ENCODE measurements at regions not wholly inside any gene's neighbourhood (a gene's known extent, or its start where the extent isn't known, plus 50 kb on each side); places are given as distances from the start of the nearest gene placed in this dataset.

- Histone ChIP-seq H3K4me3 (ENCODE audit: insufficient read depth, low read length) (no peak overlapping the region), H3K9me3 (ENCODE audit: low read depth, low read length) (peaks cover 3% of the 10 kb centered on the region), H3K4me1 (ENCODE audit: insufficient read depth, low read length) (no peaks in the 10 kb centered on the region), H2AFZ (ENCODE audit: low read length) (no peak overlapping the region), H3K27ac (ENCODE audit: low read depth, low read length) (no peak overlapping the region), H3K4me2 (ENCODE audit: insufficient read depth, low read length) (no peak overlapping the region), H3K79me2 (ENCODE audit: insufficient read depth, low read length) (no peaks in the 10 kb centered on the region), H4K20me1 (ENCODE audit: insufficient read depth, low read length) (no peaks in the 10 kb centered on the region), H3K36me3 (ENCODE audit: insufficient read depth, low read length) (no peaks in the 10 kb centered on the region), H3K27me3 (ENCODE audit: insufficient read depth, low read length) (no peaks in the 10 kb centered on the region)
- TF ChIP-seq, protein P1, sequence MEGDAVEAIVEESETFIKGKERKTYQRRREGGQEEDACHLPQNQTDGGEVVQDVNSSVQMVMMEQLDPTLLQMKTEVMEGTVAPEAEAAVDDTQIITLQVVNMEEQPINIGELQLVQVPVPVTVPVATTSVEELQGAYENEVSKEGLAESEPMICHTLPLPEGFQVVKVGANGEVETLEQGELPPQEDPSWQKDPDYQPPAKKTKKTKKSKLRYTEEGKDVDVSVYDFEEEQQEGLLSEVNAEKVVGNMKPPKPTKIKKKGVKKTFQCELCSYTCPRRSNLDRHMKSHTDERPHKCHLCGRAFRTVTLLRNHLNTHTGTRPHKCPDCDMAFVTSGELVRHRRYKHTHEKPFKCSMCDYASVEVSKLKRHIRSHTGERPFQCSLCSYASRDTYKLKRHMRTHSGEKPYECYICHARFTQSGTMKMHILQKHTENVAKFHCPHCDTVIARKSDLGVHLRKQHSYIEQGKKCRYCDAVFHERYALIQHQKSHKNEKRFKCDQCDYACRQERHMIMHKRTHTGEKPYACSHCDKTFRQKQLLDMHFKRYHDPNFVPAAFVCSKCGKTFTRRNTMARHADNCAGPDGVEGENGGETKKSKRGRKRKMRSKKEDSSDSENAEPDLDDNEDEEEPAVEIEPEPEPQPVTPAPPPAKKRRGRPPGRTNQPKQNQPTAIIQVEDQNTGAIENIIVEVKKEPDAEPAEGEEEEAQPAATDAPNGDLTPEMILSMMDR (IDR thresholded peaks at IDR 0.05; ENCODE audit: extremely low read depth, low read depth, low read length) = no peak
- DNase-seq (ENCODE audit: insufficient read length, low spot score, missing footprints) = no peak
Measured at GRCh38 chr13:62287764-62288163, 872.1 kb upstream of the PCDH20 start.

- H3K79me2 ChIP-seq (ENCODE audit: insufficient read depth, low read length) = no peaks in the 10 kb centered on the region
- H3K9me3 ChIP-seq (ENCODE audit: low read depth, low read length) = peaks cover 3% of the 10 kb centered on the region
- H4K20me1 ChIP-seq (ENCODE audit: insufficient read depth, low read length) = no peaks in the 10 kb centered on the region
- no peaks in the 10 kb centered on the region for H3K27me3 ChIP-seq (ENCODE audit: insufficient read depth, low read length)
- H3K27ac ChIP-seq (ENCODE audit: low read depth, low read length) = no peak overlapping the region
- H3K36me3 ChIP-seq (ENCODE audit: insufficient read depth, low read length) = no peaks in the 10 kb centered on the region
- H3K4me3 ChIP-seq (ENCODE audit: insufficient read depth, low read length) = no peak overlapping the region
- no peak overlapping the region for H3K4me2 ChIP-seq (ENCODE audit: insufficient read depth, low read length)
- no peaks in the 10 kb centered on the region for H3K4me1 ChIP-seq (ENCODE audit: insufficient read depth, low read length)
- no peak for DNase-seq (ENCODE audit: insufficient read length, low spot score, missing footprints)
- H2AFZ ChIP-seq (ENCODE audit: low read length) = no peak overlapping the region
- TF ChIP-seq, protein P1 (IDR thresholded peaks at IDR 0.05; ENCODE audit: extremely low read depth, low read depth, low read length) = no peak
Measured at GRCh38 chr13:62280590-62280989, 864.9 kb upstream of the PCDH20 start.

DNA sequence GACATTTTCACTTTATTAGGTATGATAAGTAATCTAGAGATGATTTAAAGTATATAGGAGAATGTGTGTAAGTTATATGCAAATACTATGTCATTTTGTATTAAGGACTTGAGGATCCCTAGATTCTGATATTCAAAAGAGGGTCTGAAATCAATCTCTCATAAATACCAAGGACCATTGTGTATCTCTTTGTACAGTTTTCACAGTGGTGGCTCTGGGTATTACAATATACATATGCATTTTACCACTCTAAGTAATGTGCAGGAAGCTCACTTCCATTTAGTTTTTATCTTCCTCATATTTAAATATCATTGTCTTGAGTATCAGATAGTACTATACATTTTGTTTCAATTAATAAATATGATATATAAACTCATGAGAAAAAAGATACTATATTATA is 862.6 kb upstream of the PCDH20 start:
- Histone ChIP-seq H3K79me2 (ENCODE audit: insufficient read depth, low read length) (no peaks in the 10 kb centered on the region), H3K4me3 (ENCODE audit: insufficient read depth, low read length) (no peak overlapping the region), H3K27me3 (ENCODE audit: insufficient read depth, low read length) (no peaks in the 10 kb centered on the region), H3K9me3 (ENCODE audit: low read depth, low read length) (no peaks in the 10 kb centered on the region), H3K27ac (ENCODE audit: low read depth, low read length) (no peak overlapping the region), H3K36me3 (ENCODE audit: insufficient read depth, low read length) (no peaks in the 10 kb centered on the region), H3K4me2 (ENCODE audit: insufficient read depth, low read length) (no peak overlapping the region), H4K20me1 (ENCODE audit: insufficient read depth, low read length) (no peaks in the 10 kb centered on the region), H2AFZ (ENCODE audit: low read length) (no peak overlapping the region), H3K4me1 (ENCODE audit: insufficient read depth, low read length) (no peaks in the 10 kb centered on the region)
- no peak for DNase-seq (ENCODE audit: insufficient read length, low spot score, missing footprints)
- TF ChIP-seq, protein P1 (IDR thresholded peaks at IDR 0.05; ENCODE audit: extremely low read depth, low read depth, low read length) = no peak

DNA sequence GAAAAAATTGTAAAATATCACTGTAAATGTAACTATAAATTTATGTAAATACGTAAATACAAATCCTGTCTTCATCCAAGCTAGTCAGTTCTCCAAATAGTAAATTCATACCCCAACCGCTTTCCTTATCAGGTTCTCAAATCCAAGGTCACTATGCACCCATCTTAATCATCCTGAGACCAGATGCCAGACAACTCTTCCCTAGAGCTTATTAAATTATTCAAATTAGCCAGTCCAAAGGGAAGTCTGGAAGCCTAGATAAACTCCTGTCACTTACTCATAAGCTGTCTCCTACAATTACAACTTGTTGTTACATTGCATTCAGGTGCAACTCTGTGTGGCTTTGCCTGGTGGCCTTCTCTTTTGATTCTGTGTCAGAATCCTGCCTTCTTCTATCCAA is 836.1 kb upstream of the PCDH20 start:
- TF ChIP-seq, protein P1 (IDR thresholded peaks at IDR 0.05; ENCODE audit: extremely low read depth, low read depth, low read length) = no peak
- Histone ChIP-seq H3K27ac (ENCODE audit: low read depth, low read length) (no peak overlapping the region), H3K4me2 (ENCODE audit: insufficient read depth, low read length) (no peak overlapping the region), H3K4me1 (ENCODE audit: insufficient read depth, low read length) (no peaks in the 10 kb centered on the region), H3K36me3 (ENCODE audit: insufficient read depth, low read length) (no peaks in the 10 kb centered on the region), H3K79me2 (ENCODE audit: insufficient read depth, low read length) (no peaks in the 10 kb centered on the region), H3K9me3 (ENCODE audit: low read depth, low read length) (no peaks in the 10 kb centered on the region), H3K4me3 (ENCODE audit: insufficient read depth, low read length) (no peak overlapping the region), H3K27me3 (ENCODE audit: insufficient read depth, low read length) (no peaks in the 10 kb centered on the region), H2AFZ (ENCODE audit: low read length) (no peak overlapping the region), H4K20me1 (ENCODE audit: insufficient read depth, low read length) (no peaks in the 10 kb centered on the region)
- DNase-seq (ENCODE audit: insufficient read length, low spot score, missing footprints) = no peak

Data from osteoblast (primary cell).